GM12878 (cell line): ENCODE measurements at regions not wholly inside any gene's neighbourhood (a gene's known extent, or its start where the extent isn't known, plus 50 kb on each side); places are given as distances from the start of the nearest gene placed in this dataset.

ENCODE experiments used
- LARP7 ChIP-seq: fragments of 450-650 bp; IDR thresholded peaks from 2 replicates; pipeline ENCODE4 v1.6.1; 2017; ENCODE audit warnings: mild to moderate bottlenecking
- TF ChIP-seq, protein P1 (sequence below): IDR thresholded peaks from 2 replicates; pipeline ENCODE4 v1.6.1; 2011; ENCODE audit warnings: low read depth, mild to moderate bottlenecking, low read length, moderate library complexity, borderline replicate concordance; ENCODE audit errors: extremely low read depth
- TF ChIP-seq, protein P2 (sequence below), 3 experiments: IDR thresholded peaks in 2 of 3; conservative IDR thresholded peaks in 1 of 3; 2 replicates each; pipeline ENCODE4 v1.5.1; 2011; ENCODE audit warnings: low read depth in 3 of 3, low read length in 3 of 3, mild to moderate bottlenecking in 3 of 3, control low read depth in 2 of 3, moderate library complexity in 2 of 3, inconsistent platforms in 1 of 3, mixed read lengths in 1 of 3; ENCODE audit not compliant: control insufficient read depth in 2 of 3, insufficient read depth in 1 of 3; ENCODE audit errors: extremely low read depth in 1 of 3

DNA sequence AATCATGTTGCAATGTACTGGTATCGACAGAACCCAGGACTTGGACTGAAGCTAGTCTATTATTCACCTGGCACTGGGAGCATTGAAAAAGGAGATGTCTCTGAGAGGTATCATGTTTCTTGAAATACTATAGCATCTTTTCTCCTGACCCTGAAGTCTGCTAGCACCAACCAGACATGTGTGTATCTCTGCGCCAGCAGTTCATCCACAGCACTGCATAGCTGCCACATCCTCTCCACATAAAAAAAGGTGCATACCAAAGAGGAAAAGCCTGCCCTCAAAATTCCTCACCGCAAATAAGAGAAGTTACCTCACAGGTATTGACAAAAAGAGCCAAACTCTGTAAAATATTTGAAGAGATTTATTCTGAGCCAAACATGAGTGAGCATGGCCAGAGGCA lies 99.5 kb upstream of the PRSS3 start:
- TF ChIP-seq, protein P1, sequence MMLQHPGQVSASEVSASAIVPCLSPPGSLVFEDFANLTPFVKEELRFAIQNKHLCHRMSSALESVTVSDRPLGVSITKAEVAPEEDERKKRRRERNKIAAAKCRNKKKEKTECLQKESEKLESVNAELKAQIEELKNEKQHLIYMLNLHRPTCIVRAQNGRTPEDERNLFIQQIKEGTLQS = no peak
- TF ChIP-seq, protein P2, sequence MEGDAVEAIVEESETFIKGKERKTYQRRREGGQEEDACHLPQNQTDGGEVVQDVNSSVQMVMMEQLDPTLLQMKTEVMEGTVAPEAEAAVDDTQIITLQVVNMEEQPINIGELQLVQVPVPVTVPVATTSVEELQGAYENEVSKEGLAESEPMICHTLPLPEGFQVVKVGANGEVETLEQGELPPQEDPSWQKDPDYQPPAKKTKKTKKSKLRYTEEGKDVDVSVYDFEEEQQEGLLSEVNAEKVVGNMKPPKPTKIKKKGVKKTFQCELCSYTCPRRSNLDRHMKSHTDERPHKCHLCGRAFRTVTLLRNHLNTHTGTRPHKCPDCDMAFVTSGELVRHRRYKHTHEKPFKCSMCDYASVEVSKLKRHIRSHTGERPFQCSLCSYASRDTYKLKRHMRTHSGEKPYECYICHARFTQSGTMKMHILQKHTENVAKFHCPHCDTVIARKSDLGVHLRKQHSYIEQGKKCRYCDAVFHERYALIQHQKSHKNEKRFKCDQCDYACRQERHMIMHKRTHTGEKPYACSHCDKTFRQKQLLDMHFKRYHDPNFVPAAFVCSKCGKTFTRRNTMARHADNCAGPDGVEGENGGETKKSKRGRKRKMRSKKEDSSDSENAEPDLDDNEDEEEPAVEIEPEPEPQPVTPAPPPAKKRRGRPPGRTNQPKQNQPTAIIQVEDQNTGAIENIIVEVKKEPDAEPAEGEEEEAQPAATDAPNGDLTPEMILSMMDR (IDR thresholded peaks at IDR 0.05 in 2 of 3, conservative IDR thresholded peaks at IDR 0.05 in 1 of 3; ENCODE audit: control insufficient read depth in 2 of 3, extremely low read depth in 1 of 3, insufficient read depth in 1 of 3, low read depth in 3 of 3, low read length in 3 of 3) = no peak
- no peak for TF ChIP-seq LARP7
